HuH-7 (cell line): ENCODE measurements at regions not wholly inside any gene's neighbourhood (a gene's known extent, or its start where the extent isn't known, plus 50 kb on each side); places are given as distances from the start of the nearest gene placed in this dataset.

Source experiments
- DNase-seq: peaks from one replicate; pipeline ENCODE4 v3.0.0; 2011; ENCODE audit warnings: low spot score

- DNase-seq, result no peak
These were observed 116.1 kb downstream of the UQCRFS1 start for GRCh38 chr19:29096896-29097295.

GRCh38 chr19:29093553-29093908, 119.4 kb downstream of the UQCRFS1 start:
- no peak for DNase-seq

GRCh38 chr19:29092712-29093552, 120.0 kb downstream of the UQCRFS1 start:
- peak; percentile 18 for DNase-seq

GRCh38 chr19:29090783-29091526, 122.0 kb downstream of the UQCRFS1 start:
- no peak for DNase-seq

GRCh38 chr19:29089315-29089870, 123.6 kb downstream of the UQCRFS1 start:
- DNase-seq, result no peak

- DNase-seq, result no peak
These were observed 124.2 kb downstream of the UQCRFS1 start for GRCh38 chr19:29088761-29089160.

GRCh38 chr19:29086646-29087045, 126.3 kb downstream of the UQCRFS1 start:
- DNase-seq, result no peak

- DNase-seq, result no peak
These were observed 126.8 kb downstream of the UQCRFS1 start for GRCh38 chr19:29086182-29086581.

GRCh38 chr19:29085630-29086029, 127.3 kb downstream of the UQCRFS1 start:
- no peak for DNase-seq

- no peak for DNase-seq
These were observed 127.7 kb downstream of the UQCRFS1 start for GRCh38 chr19:29085206-29085605.

GRCh38 chr19:29084266-29084665, 128.7 kb downstream of the UQCRFS1 start:
- DNase-seq, result peak; percentile 55

- DNase-seq, result no peak
These were observed 129.1 kb downstream of the UQCRFS1 start for GRCh38 chr19:29083863-29084262.

GRCh38 chr19:29079356-29080032, 133.5 kb downstream of the UQCRFS1 start:
- no peak for DNase-seq

GRCh38 chr19:29076963-29077362, 136.0 kb downstream of the UQCRFS1 start:
- no peak for DNase-seq

GRCh38 chr19:29076161-29076560, 136.8 kb downstream of the UQCRFS1 start:
- no peak for DNase-seq

GRCh38 chr19:29075149-29075548, 137.8 kb downstream of the UQCRFS1 start:
- no peak for DNase-seq

- DNase-seq, result no peak
These were observed 138.4 kb downstream of the UQCRFS1 start for GRCh38 chr19:29074579-29074978.

- no peak for DNase-seq
These were observed 145.1 kb downstream of the UQCRFS1 start for GRCh38 chr19:29067831-29068230.

- DNase-seq, result no peak
These were observed 150.2 kb downstream of the UQCRFS1 start for GRCh38 chr19:29062475-29063435.

- no peak for DNase-seq
These were observed 152.1 kb downstream of the UQCRFS1 start for GRCh38 chr19:29060813-29061364.

GRCh38 chr19:29056535-29056934, 156.4 kb downstream of the UQCRFS1 start:
- DNase-seq, result no peak
